Pancreas (tissue), 10 donors: ENCODE measurements at regions not wholly inside any gene's neighbourhood (a gene's known extent, or its start where the extent isn't known, plus 50 kb on each side); places are given as distances from the start of the nearest gene placed in this dataset.

Experiments
- ATAC-seq, 4 donors: fragments of 200-7000 bp; cut with Tn5 transposase; one replicate each; pipeline versions ENCODE4 v1.8.0 to v1.9.1; 2020; ENCODE audit warnings: mild to moderate bottlenecking in 4 of 4, moderate library complexity in 4 of 4
- DNase-seq, 6 donors: peaks; one replicate each; pipeline ENCODE4 v3.0.0-alpha.2; 2020
- FAIRE-seq: peaks from 2 replicates; lab custom pipeline; 2012; peaks lifted over from hg19 to GRCh38; lab: Jason Lieb, UNC
- H3K27ac ChIP-seq, 4 donors: fragments of 200-600 bp; sonication (generic); 1 replicate in 3 of 4; 2 replicates in 1 of 4; pipeline versions ENCODE4 v1.5.0 to v1.8.0; 2020
- H3K27me3 ChIP-seq, 4 donors: fragments of 200-600 bp; one replicate each; pipeline ENCODE4 v1.8.0; 2021
- H3K36me3 ChIP-seq, 3 donors: fragments of 200-600 bp; sonication (generic) in 1 of 3; one replicate each; pipeline versions ENCODE4 v1.5.0 to v1.8.0; 2020 to 2021
- H3K4me1 ChIP-seq, 3 donors: fragments of 200-600 bp; one replicate each; pipeline ENCODE4 v1.8.0; 2021
- H3K4me3 ChIP-seq, 4 donors: fragments of 200-600 bp; sonication (generic) in 2 of 4; one replicate each; pipeline versions ENCODE4 v1.5.0 to v1.8.0; 2020 to 2021
- H3K9me3 ChIP-seq, 4 donors: fragments of 200-600 bp; one replicate each; pipeline ENCODE4 v1.8.0; 2021
- CTCF ChIP-seq, 4 donors: fragments of 200-600 bp; sonication (generic) in 3 of 4; IDR thresholded peaks; one replicate each; pipeline versions ENCODE4 v1.5.0 to v1.8.0; 2021; ENCODE audit warnings: antibody characterized with exemption in 4 of 4
- WGBS, 2 donors: extraction: QIAGEN DNeasy Blood & Tissue Kit; methylation state at CpG; one replicate each; pipeline ENCODE4 v1.1.7; 2013; 5-methylcytosine and 5-hydroxymethylcytosine counted together
- intact Hi-C, 3 donors: fragments of 100-400 bp; cut with DNase I; formaldehyde crosslinking; loops; one replicate each; pipeline versions ENCODE4 v1.11.1 to v1.14.2; 2022
- donor health status: healthy with polysubstance abuse.
- donor health status: DM: no; HTN: no; CAD: no; lungs with moderate emphysema.
- donor health status: DM: no; HTN: no; CAD: no.
- donor health status: control.
- donor health status: control.
- donor health status: Bipolar disorder and iron deficiency.
- donor health status: DM: yes; HTN: yes; CAD: no.
- donor health status: DM: no; HTN: no; CAD: no.
- donor health status: DM: no; HTN: no; CAD: no.
- donor health status: DM: yes; HTN: yes; CAD: no.

GRCh38 chr9:32294106-32294505, 90.3 kb upstream of the ACO1 start:
- FAIRE-seq (no peak), ATAC-seq (no peak), DNase-seq (no peak)
- Histone ChIP-seq H3K36me3 (no peaks in the 10 kb centered on the region), H3K27me3 (peaks cover 0 to 4% (median 0%) of the 10 kb centered on the region in 4 donors), H3K27ac (no peak overlapping the region), H3K4me3 (no peak overlapping the region), H3K9me3 (no peaks in the 10 kb centered on the region), H3K4me1 (no peaks in the 10 kb centered on the region)
- WGBS, 2 donors = 25 to 31% methylated on average over 2 of the region's 2 CpGs
- intact Hi-C loops = no loop called here
- TF ChIP-seq CTCF (IDR thresholded peaks at IDR 0.05) = no peak

GRCh38 chr9:32300373-32300772, 84.1 kb upstream of the ACO1 start:
- TF ChIP-seq CTCF (IDR thresholded peaks at IDR 0.05) = no peak
- no peaks in the 10 kb centered on the region for H3K36me3 ChIP-seq
- no peak overlapping the region for H3K4me3 ChIP-seq
- no peak for DNase-seq
- H3K9me3 ChIP-seq = no peaks in the 10 kb centered on the region
- no peak for ATAC-seq
- H3K4me1 ChIP-seq = no peaks in the 10 kb centered on the region
- FAIRE-seq = no peak
- intact Hi-C loops = no loop called here
- no peak overlapping the region for H3K27ac ChIP-seq
- 39% methylated on average over 2 of the region's 2 CpGs for WGBS, 2 donors
- peaks cover 0 to 4% (median 0%) of the 10 kb centered on the region in 4 donors for H3K27me3 ChIP-seq

GRCh38 chr9:32304495-32304894, 79.9 kb upstream of the ACO1 start:
- no peaks in the 10 kb centered on the region for H3K36me3 ChIP-seq
- no peak overlapping the region for H3K4me3 ChIP-seq
- no peak overlapping the region for H3K27ac ChIP-seq
- H3K27me3 ChIP-seq = no peaks in the 10 kb centered on the region
- DNase-seq (no peak), ATAC-seq (no peak), FAIRE-seq (no peak)
- no peak for TF ChIP-seq CTCF (IDR thresholded peaks at IDR 0.05)
- no peaks in the 10 kb centered on the region for H3K4me1 ChIP-seq
- intact Hi-C loops = no loop called here
- H3K9me3 ChIP-seq = no peaks in the 10 kb centered on the region
- WGBS, 2 donors = 0% methylated on average over 1 of the region's 1 CpG

GRCh38 chr9:32306006-32306405, 78.4 kb upstream of the ACO1 start:
- no peaks in the 10 kb centered on the region for H3K9me3 ChIP-seq
- H3K36me3 ChIP-seq = no peaks in the 10 kb centered on the region
- no peak for TF ChIP-seq CTCF (IDR thresholded peaks at IDR 0.05)
- no peak overlapping the region for H3K4me3 ChIP-seq
- no peak for ATAC-seq
- H3K27me3 ChIP-seq = no peaks in the 10 kb centered on the region
- no peaks in the 10 kb centered on the region for H3K4me1 ChIP-seq
- no peak for DNase-seq
- intact Hi-C loops = no loop called here
- no peak overlapping the region for H3K27ac ChIP-seq
- FAIRE-seq = no peak

- H3K27ac ChIP-seq = no peak overlapping the region
- WGBS, 2 donors = 59 to 66% methylated on average over 4 of the region's 4 CpGs
- intact Hi-C loops = no loop called here
- no peaks in the 10 kb centered on the region for H3K4me1 ChIP-seq
- FAIRE-seq (no peak), DNase-seq (no peak), ATAC-seq (no peak)
- no peak overlapping the region for H3K4me3 ChIP-seq
- no peaks in the 10 kb centered on the region for H3K27me3 ChIP-seq
- H3K9me3 ChIP-seq = no peaks in the 10 kb centered on the region
- TF ChIP-seq CTCF (IDR thresholded peaks at IDR 0.05) = no peak
- H3K36me3 ChIP-seq = no peaks in the 10 kb centered on the region
These were observed 65.0 kb upstream of the ACO1 start for GRCh38 chr9:32319312-32319929.
